ENCODE measurements at regions not wholly inside any gene's neighbourhood (a gene's known extent, or its start where the extent isn't known, plus 50 kb on each side); places are given as distances from the start of the nearest gene placed in this dataset.

DNA sequence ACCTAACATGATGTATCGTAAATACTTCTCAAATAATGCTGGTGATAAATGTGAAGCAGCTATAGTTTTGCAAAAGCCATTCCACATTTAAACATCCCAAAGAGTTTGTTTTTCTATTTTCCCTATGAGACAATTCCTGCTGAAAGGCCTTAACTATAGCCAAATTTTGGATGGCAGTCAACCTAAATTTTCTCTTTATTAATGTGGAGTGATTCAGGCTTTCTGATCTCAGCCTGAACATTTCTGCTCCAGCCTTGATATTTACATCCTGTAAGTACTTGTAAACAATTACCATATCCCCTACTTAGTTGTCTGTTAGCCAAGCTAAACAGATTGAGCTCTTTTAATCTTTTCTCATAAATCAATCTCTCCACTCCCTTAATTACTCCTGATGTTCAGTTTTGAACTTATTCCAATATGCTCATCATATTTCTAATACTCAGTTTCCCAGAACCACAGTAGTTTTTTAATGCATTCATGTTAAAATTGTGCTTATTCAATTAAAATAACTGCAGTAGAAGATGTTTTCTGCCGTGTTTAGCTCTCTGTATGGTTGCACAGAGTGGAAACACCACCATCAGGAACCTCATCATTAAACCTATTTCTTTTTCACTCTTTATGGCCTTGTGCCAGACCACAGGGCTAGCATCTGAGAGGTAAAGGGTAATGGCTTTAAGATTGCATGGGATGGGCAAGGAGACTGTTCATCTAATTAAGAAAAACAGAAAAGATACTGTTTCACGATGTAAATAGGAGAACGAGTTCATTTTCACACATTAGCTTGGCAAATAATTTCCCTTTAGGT, 1235.2 kb upstream of the SLC10A2 start:
- TF ChIP-seq, protein P1, sequence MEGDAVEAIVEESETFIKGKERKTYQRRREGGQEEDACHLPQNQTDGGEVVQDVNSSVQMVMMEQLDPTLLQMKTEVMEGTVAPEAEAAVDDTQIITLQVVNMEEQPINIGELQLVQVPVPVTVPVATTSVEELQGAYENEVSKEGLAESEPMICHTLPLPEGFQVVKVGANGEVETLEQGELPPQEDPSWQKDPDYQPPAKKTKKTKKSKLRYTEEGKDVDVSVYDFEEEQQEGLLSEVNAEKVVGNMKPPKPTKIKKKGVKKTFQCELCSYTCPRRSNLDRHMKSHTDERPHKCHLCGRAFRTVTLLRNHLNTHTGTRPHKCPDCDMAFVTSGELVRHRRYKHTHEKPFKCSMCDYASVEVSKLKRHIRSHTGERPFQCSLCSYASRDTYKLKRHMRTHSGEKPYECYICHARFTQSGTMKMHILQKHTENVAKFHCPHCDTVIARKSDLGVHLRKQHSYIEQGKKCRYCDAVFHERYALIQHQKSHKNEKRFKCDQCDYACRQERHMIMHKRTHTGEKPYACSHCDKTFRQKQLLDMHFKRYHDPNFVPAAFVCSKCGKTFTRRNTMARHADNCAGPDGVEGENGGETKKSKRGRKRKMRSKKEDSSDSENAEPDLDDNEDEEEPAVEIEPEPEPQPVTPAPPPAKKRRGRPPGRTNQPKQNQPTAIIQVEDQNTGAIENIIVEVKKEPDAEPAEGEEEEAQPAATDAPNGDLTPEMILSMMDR (IDR thresholded peaks at IDR 0.05; ENCODE audit: poor library complexity): no peak
- TF ChIP-seq EZH2phosphoT487 (IDR thresholded peaks at IDR 0.05; ENCODE audit: low read depth, severe bottlenecking, unreplicated experiment): no peak

Measured in hepatocyte (in vitro differentiated cells).